ENCODE measurements at regions not wholly inside any gene's neighbourhood (a gene's known extent, or its start where the extent isn't known, plus 50 kb on each side); places are given as distances from the start of the nearest gene placed in this dataset.

GRCh38 chr6:21741221-21742109 lies 147.9 kb downstream of the SOX4 start:
- Mint-ChIP-seq H3K36me3 (ENCODE audit: low read depth) (no peaks in the 10 kb centered on the region), H3K27ac (no peak overlapping the region), H3K9me3 (no peaks in the 10 kb centered on the region), H3K27me3 (no peaks in the 10 kb centered on the region), H3K4me1 (no peaks in the 10 kb centered on the region), H3K4me3 (no peak overlapping the region)
- ChIA-PET POLR2A (no interaction called here), CTCF (no interaction called here)
- no peak for DNase-seq

- POLR2A ChIA-PET = no interaction called here
Observed at GRCh38 chr6:21742238-21742660, 148.7 kb downstream of the SOX4 start.

GRCh38 chr6:21744331-21744730 lies 150.8 kb downstream of the SOX4 start:
- Mint-ChIP-seq H3K4me1 (no peaks in the 10 kb centered on the region), H3K27ac (no peak overlapping the region), H3K4me3 (no peak overlapping the region), H3K27me3 (peaks cover 2% of the 10 kb centered on the region), H3K36me3 (ENCODE audit: low read depth) (no peaks in the 10 kb centered on the region), H3K9me3 (no peaks in the 10 kb centered on the region)
- ChIA-PET POLR2A (no interaction called here), CTCF (no interaction called here)
- DNase-seq = no peak

More at GRCh38 chr6:21742238-21742660, 148.7 kb downstream of the SOX4 start:
- no peak for DNase-seq
- Mint-ChIP-seq H3K27ac (no peak overlapping the region), H3K4me3 (no peak overlapping the region), H3K9me3 (no peaks in the 10 kb centered on the region), H3K4me1 (no peaks in the 10 kb centered on the region), H3K27me3 (no peaks in the 10 kb centered on the region), H3K36me3 (ENCODE audit: low read depth) (no peaks in the 10 kb centered on the region)
- CTCF ChIA-PET = no interaction called here

GRCh38 chr6:21745543-21746337 lies 152.2 kb downstream of the SOX4 start:
- Mint-ChIP-seq H3K4me1 (no peaks in the 10 kb centered on the region), H3K27ac (no peak overlapping the region), H3K9me3 (no peaks in the 10 kb centered on the region), H3K4me3 (no peak overlapping the region), H3K27me3 (peaks cover 2% of the 10 kb centered on the region), H3K36me3 (ENCODE audit: low read depth) (no peaks in the 10 kb centered on the region)
- no peak for DNase-seq
- POLR2A ChIA-PET = no interaction called here
- CTCF ChIA-PET = no interaction called here

GRCh38 chr6:21747441-21747840 lies 153.9 kb downstream of the SOX4 start:
- H3K36me3 Mint-ChIP-seq (ENCODE audit: low read depth) = no peaks in the 10 kb centered on the region
- peaks cover 2% of the 10 kb centered on the region for H3K27me3 Mint-ChIP-seq
- no peaks in the 10 kb centered on the region for H3K9me3 Mint-ChIP-seq
- H3K4me3 Mint-ChIP-seq = no peak overlapping the region
- no peak for DNase-seq
- POLR2A ChIA-PET = no interaction called here
- CTCF ChIA-PET = no interaction called here
- no peaks in the 10 kb centered on the region for H3K4me1 Mint-ChIP-seq
- no peak overlapping the region for H3K27ac Mint-ChIP-seq

GRCh38 chr6:21748343-21749056 lies 154.9 kb downstream of the SOX4 start:
- ChIA-PET CTCF (no interaction called here), POLR2A (no interaction called here)
- no peaks in the 10 kb centered on the region for H3K4me1 Mint-ChIP-seq

GRCh38 chr6:21749754-21750153 lies 156.2 kb downstream of the SOX4 start:
- H3K4me3 Mint-ChIP-seq = no peak overlapping the region
- no peaks in the 10 kb centered on the region for H3K4me1 Mint-ChIP-seq
- no peak overlapping the region for H3K27ac Mint-ChIP-seq
- ChIA-PET POLR2A (no interaction called here), CTCF (no interaction called here)
- H3K9me3 Mint-ChIP-seq = no peaks in the 10 kb centered on the region
- H3K27me3 Mint-ChIP-seq = peaks cover 2% of the 10 kb centered on the region
- H3K36me3 Mint-ChIP-seq (ENCODE audit: low read depth) = no peaks in the 10 kb centered on the region
- DNase-seq = no peak

More at GRCh38 chr6:21748343-21749056, 154.9 kb downstream of the SOX4 start:
- DNase-seq = no peak
- no peaks in the 10 kb centered on the region for H3K9me3 Mint-ChIP-seq
- no peaks in the 10 kb centered on the region for H3K36me3 Mint-ChIP-seq (ENCODE audit: low read depth)
- H3K27me3 Mint-ChIP-seq = peaks cover 2% of the 10 kb centered on the region
- no peak overlapping the region for H3K27ac Mint-ChIP-seq
- no peak overlapping the region for H3K4me3 Mint-ChIP-seq

- CTCF ChIA-PET = no interaction called here
- Mint-ChIP-seq H3K9me3 (no peaks in the 10 kb centered on the region), H3K27ac (no peak overlapping the region), H3K27me3 (peaks cover 2% of the 10 kb centered on the region), H3K4me3 (no peak overlapping the region), H3K36me3 (ENCODE audit: low read depth) (no peaks in the 10 kb centered on the region), H3K4me1 (no peaks in the 10 kb centered on the region)
- no peak for DNase-seq
- POLR2A ChIA-PET = no interaction called here
Observed at GRCh38 chr6:21750575-21750974, 157.0 kb downstream of the SOX4 start.

- no peaks in the 10 kb centered on the region for H3K36me3 Mint-ChIP-seq (ENCODE audit: low read depth)
- POLR2A ChIA-PET = no interaction called here
- no peak overlapping the region for H3K27ac Mint-ChIP-seq
- CTCF ChIA-PET = no interaction called here
- H3K4me3 Mint-ChIP-seq = no peak overlapping the region
- H3K4me1 Mint-ChIP-seq = no peaks in the 10 kb centered on the region
- DNase-seq = no peak
- H3K9me3 Mint-ChIP-seq = no peaks in the 10 kb centered on the region
- peaks cover 2% of the 10 kb centered on the region for H3K27me3 Mint-ChIP-seq
Observed at GRCh38 chr6:21751608-21752007, 158.1 kb downstream of the SOX4 start.

- POLR2A ChIA-PET = no interaction called here
- DNase-seq = no peak
- Mint-ChIP-seq H3K9me3 (no peaks in the 10 kb centered on the region), H3K36me3 (ENCODE audit: low read depth) (no peaks in the 10 kb centered on the region), H3K4me3 (no peak overlapping the region), H3K4me1 (no peaks in the 10 kb centered on the region), H3K27me3 (peaks cover 2% of the 10 kb centered on the region), H3K27ac (no peak overlapping the region)
- CTCF ChIA-PET = no interaction called here
Observed at GRCh38 chr6:21752054-21752811, 158.7 kb downstream of the SOX4 start.

- Mint-ChIP-seq H3K27me3 (no peaks in the 10 kb centered on the region), H3K9me3 (no peaks in the 10 kb centered on the region), H3K36me3 (ENCODE audit: low read depth) (no peaks in the 10 kb centered on the region), H3K4me3 (no peak overlapping the region), H3K4me1 (no peaks in the 10 kb centered on the region), H3K27ac (no peak overlapping the region)
- CTCF ChIA-PET = no interaction called here
- POLR2A ChIA-PET = no interaction called here
- no peak for DNase-seq
Observed at GRCh38 chr6:21753241-21754108, 159.9 kb downstream of the SOX4 start.

- Mint-ChIP-seq H3K4me3 (no peak overlapping the region), H3K27ac (no peak overlapping the region), H3K4me1 (no peaks in the 10 kb centered on the region), H3K9me3 (no peaks in the 10 kb centered on the region), H3K36me3 (ENCODE audit: low read depth) (no peaks in the 10 kb centered on the region), H3K27me3 (no peaks in the 10 kb centered on the region)
- no peak for DNase-seq
- CTCF ChIA-PET = no interaction called here
- POLR2A ChIA-PET = no interaction called here
Observed at GRCh38 chr6:21754891-21755290, 161.3 kb downstream of the SOX4 start.

Data from activated CD4-positive, alpha-beta memory T cell treated with anti-CD3 and anti-CD28 coated beads, Interleukin-2, amount 10 ng/mL, durations not matched to agents 7 days and 5 days (primary cell).